NCI-H510A treated with DMSO at 0.1 percent for 48 hours (cell line): ENCODE measurements at regions not wholly inside any gene's neighbourhood (a gene's known extent, or its start where the extent isn't known, plus 50 kb on each side); places are given as distances from the start of the nearest gene placed in this dataset.

Experiments used
- DNase-seq: peaks from one replicate; lab custom pipeline; 2025; lab: John Stamatoyannopoulos, UW

DNA sequence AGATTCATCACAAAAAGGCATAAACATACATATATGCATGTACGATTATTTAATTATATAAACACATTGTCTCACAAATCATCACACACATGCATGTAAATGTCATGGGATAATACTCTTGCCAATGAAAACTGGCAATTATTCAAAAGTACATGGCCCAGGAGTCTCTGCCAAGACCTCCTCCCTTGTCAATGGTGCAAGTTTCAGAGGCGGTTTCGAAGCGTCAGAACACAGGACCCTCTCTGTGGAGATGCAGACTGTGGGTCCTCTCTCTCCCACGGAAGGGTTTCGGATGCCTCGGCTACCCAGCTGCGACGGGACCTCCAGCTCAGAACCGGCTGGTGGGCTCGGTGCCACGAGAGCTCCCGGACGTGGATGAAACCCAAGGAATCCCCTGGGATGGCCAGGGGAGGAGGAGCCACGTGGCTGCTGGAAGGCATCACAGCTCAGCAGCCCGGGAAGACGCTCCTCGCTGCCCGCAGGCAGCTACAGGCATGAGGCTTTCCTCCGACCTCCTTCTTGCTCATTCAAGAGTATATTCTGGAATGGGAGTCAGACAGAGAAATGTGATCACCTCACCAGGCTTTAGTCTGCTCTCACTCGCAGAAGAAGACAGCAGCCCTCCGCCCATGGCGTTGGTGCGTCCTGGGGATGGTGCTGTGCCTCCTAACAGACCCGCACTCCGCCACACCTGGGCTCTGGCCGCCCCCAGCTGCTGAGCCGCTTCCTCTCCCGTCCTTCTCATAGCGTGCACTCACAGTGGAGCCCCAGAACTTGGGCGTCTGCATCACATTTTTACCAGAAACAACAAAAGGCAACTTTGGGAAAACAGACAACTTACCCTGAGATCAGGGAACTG, 308.8 kb downstream of the IRX2 start:
- no peak for DNase-seq

GRCh38 chr5:2441495-2442180, 309.8 kb downstream of the IRX2 start:
- no peak for DNase-seq

- no peak for DNase-seq
Measured at GRCh38 chr5:2439608-2440007, 311.9 kb downstream of the IRX2 start.

GRCh38 chr5:2433086-2433485, 318.4 kb downstream of the IRX2 start:
- no peak for DNase-seq

GRCh38 chr5:2432076-2432920, 319.2 kb downstream of the IRX2 start:
- DNase-seq, result no peak

DNA sequence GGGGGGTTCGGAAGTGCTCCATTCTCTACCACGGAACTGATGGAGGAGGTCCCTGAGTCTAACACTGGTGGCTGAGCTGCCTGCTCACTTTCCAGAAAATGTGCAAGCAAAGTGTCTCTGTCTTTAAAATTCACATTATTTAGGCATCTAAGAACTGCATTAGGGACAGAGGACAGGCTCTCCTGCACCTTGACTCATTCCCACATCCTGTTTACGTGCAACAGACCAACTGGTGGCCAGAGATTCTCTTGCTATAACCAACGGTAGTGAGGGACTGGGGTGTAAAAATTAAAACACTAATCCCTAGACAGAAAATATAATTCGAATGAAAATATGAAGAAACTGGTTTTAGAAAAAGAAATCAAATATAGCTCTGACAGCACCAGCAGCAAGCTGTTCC, 320.9 kb downstream of the IRX2 start:
- peak; percentile 73 for DNase-seq

DNA sequence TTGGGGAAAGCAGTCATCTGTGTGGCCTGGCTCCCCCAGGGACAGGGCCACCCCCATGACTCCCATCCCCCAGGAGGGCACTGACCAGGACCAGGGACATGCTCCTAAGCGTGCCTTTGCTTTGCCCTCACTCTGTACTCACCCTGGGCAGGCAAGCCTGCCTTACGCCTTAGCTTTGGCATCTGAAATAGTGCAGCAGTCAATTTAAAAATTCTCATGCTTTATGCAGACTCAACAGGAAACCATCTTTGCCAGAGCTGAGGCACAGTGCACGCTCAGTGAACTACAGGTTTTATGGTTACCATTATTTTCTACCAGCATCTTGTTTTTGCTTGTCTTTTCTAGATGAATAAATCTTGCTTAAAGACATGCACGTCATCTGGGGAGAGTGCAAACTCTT, 323.5 kb downstream of the IRX2 start:
- no peak for DNase-seq

DNA sequence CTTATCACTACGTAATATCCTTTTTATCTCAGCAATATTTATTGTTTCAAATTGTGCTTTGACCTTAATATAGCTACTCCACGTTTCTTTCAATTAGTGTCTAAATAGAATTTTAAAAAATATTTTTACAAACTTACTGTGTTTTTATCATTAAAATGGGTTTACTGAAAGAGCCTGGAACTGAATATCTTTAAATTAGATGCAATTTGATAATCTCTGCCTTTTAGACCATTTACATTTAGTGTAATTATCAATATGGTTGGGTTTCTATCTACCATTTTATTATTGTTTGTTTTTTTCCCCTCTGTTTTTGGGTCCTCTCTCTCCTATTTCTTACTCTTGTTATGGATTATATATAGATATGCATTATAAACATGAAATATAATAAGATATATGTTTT, 327.8 kb downstream of the IRX2 start:
- DNase-seq, result no peak

DNA sequence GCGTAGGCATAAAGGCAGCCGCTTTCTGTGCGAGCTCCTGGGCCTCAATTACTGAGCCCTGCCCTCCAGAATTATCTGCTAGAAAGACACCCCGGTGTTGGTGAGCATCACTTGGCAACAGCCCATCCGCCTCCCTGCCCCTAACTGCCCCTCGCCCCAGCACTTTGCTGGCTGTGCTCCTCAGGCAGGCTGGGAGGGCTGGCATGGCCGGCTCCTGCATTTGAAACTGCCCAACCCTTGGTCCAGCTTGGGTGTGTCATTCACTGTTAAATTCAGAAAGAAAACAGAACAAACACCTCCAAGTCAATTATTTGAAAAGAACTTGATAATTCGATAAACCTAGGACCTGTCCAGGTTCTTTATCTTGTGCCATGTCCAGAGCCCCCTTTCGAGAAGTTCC, 334.2 kb downstream of the IRX2 start:
- no peak for DNase-seq

GRCh38 chr5:2415678-2416077, 335.8 kb downstream of the IRX2 start:
- DNase-seq, result no peak

DNA sequence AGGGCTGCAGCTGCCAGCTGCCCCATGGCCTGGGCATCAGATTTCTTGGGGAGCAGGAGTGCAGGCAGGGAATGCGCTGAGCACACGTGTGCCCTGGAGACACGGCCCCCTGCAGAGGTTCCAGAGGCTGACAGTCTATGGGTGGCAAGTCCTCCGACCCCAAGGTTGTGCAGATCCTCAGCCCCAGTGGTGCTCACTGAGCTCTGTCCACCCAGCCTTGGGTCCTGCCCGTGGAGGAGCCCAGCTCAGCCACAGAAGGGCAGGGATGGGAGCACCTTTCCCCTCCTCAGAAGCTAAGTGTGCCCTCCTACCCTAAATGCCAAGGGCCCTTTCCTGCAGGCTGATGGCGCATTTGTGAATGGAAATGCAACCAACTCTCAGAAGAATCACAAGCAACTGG, 341.0 kb downstream of the IRX2 start:
- no peak for DNase-seq

GRCh38 chr5:2403296-2403695, 348.2 kb downstream of the IRX2 start:
- DNase-seq, result no peak

- no peak for DNase-seq
Measured at GRCh38 chr5:2399804-2400203, 351.7 kb downstream of the IRX2 start.

DNA sequence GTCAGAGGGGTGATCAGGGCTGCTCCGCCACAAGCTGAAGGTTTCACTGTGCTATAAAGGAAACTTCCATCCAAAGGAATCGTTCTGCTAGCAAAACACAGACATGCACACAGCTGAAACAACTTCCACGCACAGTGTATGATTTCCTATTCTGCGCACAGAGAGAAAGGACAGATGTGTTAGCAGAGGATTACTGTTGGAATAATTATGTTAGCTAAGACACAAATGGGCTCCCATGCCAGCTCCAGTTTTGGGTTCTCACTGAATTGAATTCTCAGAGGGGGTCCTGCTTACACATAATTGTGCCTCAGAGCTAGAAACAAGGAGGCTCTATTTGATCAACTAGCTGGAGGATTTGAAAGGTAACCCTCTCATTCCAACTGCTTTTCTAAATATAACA, 352.4 kb downstream of the IRX2 start:
- no peak for DNase-seq

- no peak for DNase-seq
Measured at GRCh38 chr5:2393556-2393955, 357.9 kb downstream of the IRX2 start.

DNA sequence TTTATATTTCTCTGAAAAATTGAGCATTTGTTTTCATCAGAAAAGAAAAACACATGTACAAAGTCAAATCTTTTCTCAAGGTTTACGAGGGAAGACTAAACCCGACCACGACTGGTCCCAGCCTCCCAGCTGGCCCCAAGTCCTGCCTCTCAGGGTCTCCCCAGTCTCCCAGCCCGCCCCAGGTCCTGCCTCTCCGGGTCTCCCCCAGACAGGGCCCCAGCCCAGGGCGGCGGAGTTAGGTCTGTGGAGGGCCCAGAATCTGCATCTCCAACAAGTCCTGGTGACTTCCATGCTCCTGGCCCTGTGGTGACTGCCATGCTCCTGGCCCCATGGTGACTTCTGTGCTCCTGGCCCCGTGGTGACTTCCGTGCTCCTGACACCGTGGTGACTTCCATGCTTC, 359.9 kb downstream of the IRX2 start:
- DNase-seq, result no peak

GRCh38 chr5:2391021-2391420, 360.5 kb downstream of the IRX2 start:
- no peak for DNase-seq

- no peak for DNase-seq
Measured at GRCh38 chr5:2388571-2388970, 362.9 kb downstream of the IRX2 start.

DNA sequence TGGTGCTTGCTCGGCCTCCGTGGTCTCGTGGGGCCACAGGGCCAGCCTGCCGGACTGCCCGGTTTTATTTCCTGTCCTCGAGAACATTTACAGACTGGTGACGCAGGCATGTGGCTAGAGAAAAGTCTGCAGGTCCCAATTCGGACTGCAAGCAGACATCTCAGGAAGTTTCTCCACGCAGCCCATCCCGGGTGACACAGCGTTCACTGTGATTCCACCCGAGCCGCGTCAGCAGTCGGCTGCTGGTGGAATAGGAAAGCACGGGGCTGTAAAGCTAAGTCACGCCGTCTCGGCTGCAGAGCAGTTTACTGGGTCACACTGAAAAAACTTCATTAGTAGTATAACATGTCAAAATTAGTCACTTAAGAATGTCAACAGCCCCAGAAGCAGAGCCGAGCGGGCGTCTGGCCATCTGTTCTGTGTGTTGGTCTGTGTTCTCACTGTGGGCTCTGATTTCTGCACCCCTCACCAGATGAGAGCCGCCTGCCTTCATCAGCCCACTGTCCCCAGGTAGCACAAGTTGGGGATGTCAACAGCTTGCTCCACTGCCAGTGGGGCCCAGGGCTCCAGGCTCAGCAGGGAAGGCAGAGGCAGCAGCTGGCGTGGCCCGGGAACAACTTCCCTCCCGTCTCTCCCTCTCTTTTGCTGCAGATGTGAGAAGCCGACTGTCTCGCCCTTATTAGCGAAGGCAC, 363.7 kb downstream of the IRX2 start:
- no peak for DNase-seq

DNA sequence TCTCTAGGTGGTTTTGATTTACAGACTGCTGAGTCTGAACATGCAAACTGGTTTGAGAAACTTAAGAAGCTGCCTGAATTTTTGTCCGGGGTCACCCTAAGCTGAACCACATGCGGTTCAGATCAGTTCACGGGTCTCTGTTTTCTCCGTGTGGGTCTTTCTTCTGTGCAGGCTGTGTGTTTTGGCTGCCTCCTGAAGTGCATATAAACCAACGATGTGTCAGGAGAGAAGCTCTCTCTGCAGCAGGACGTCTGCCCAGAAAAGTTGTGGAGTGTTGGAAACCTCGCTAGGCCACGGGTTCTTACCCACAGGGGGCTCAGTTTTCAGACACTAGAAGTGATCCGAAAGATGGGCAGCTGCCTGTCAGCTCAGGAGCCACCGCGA, 364.2 kb downstream of the IRX2 start:
- DNase-seq, result no peak

DNA sequence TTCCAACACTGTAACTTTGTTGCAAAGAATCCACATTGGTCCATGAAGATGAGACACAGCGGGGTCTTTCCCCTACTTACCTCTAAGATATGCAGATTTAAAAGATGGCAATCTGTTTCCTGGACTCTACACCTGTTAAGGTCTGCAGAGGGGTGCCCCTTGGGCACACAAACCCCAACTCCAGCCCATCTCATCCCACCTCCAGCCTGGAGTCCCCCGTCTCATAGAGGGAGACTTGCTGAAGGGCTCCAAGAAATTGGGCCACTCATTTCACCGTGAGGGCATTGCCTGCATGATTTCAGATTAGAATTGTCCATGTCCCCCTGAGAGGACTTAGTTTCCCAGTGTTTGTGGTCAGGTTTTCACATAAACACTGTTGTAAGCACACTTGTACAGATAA, 365.7 kb downstream of the IRX2 start:
- no peak for DNase-seq

DNA sequence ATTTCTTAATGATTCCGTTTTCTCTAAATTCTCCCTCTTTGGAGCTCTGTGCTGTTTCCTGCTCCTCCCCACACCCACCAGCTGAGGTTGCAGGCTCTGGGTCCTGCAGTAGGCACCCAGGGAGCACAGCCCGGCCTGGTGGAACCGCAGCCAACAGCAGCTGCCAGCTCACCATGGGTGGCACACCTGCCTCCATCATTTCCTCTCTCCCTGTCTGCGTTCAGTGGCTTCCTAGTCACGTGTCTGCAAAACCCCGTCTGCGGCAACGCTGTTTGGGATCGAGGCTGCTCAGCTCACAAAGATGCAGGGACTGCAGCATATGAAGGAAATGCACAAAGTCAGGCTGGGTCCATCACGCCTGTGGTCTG, 367.8 kb downstream of the IRX2 start:
- DNase-seq, result no peak
